ENCODE measurements at regions not wholly inside any gene's neighbourhood (a gene's known extent, or its start where the extent isn't known, plus 50 kb on each side); places are given as distances from the start of the nearest gene placed in this dataset.

DNA sequence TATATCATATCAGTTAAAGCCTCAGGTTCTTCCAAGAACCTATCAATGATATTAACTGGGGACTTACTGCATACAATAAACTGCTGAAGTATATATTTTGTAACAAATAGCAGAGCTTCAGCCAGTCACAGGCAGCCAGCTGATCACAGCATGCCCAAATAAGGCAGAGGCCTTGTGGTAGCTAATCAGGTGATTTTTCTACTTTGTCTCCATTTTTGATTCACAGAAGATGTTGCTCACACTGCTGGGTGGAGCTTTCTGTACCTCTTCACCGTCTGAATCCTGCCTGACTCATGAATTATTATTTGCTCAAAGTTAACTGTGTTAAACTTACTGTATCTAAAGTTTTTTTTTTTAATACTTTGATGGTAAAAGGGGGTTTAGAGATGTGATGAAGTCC lies 357.4 kb downstream of the PSAT1 start:
- no peak overlapping the region for H3K4me3 ChIP-seq (ENCODE audit: low read length)

DNA sequence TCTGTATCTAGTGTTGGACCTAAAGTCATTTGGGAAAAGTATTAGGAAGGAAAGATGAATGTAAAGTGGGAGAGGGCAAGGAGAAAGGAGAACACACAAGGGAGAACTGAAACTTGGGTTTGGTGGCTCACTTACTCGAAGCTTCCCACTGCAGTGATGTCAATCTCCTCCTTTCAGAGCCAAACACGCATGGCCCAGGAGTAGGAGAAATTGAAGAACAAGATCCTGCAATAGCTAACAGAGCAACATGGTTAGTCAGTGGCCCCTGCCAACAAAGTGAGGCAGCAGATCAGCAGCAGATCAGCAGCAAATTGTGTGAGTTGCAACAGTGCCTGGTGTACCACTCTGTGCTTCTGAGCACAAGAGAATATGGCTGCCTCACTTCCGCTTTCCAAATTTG lies 366.4 kb downstream of the PSAT1 start:
- Histone ChIP-seq H2AFZ (ENCODE audit: low read length) (no peak overlapping the region), H3K4me2 (ENCODE audit: low read depth, low read length) (no peak overlapping the region), H3K27ac (ENCODE audit: low read length) (no peak overlapping the region), H3K9me2 (replicated peaks; ENCODE audit: insufficient read depth, low read length) (no peaks in the 10 kb centered on the region), H3F3A (ENCODE audit: insufficient read depth, low read length) (no peaks in the 10 kb centered on the region), H3K36me3 (replicated peaks; ENCODE audit: insufficient read depth, low read length) (no peaks in the 10 kb centered on the region), H3K27me3 (replicated peaks; ENCODE audit: insufficient read depth, low read length) (no peaks in the 10 kb centered on the region), H3K79me2 (ENCODE audit: low read length) (no peaks in the 10 kb centered on the region), H3K9ac (ENCODE audit: low read length) (no peak overlapping the region), H4K20me1 (ENCODE audit: insufficient read depth, low read length) (no peaks in the 10 kb centered on the region), H3K4me3 (ENCODE audit: low read length) (no peak overlapping the region), H3K9me3 (replicated peaks; ENCODE audit: insufficient read depth, low read length) (no peaks in the 10 kb centered on the region), H3K4me1 (ENCODE audit: low read length) (no peaks in the 10 kb centered on the region)
- DNase-seq, result no peak
- TF ChIP-seq EZH2 (optimal IDR thresholded peaks at IDR 0.05; ENCODE audit: low read depth, low read length), result no peak
- TF ChIP-seq CTCF (IDR thresholded peaks at IDR 0.05; ENCODE audit: low read length), result no peak
- no peak for TF ChIP-seq EZH2phosphoT487 (IDR thresholded peaks at IDR 0.05; ENCODE audit: low read length)

More for the DNA sequence above, 357.4 kb downstream of the PSAT1 start:
- DNase-seq, result no peak
- H3K27me3 ChIP-seq (replicated peaks; ENCODE audit: insufficient read depth, low read length), result no peaks in the 10 kb centered on the region
- H3K4me1 ChIP-seq (ENCODE audit: low read length), result no peaks in the 10 kb centered on the region
- H3K9ac ChIP-seq (ENCODE audit: low read length), result no peak overlapping the region
- no peaks in the 10 kb centered on the region for H3K36me3 ChIP-seq (replicated peaks; ENCODE audit: insufficient read depth, low read length)
- no peak overlapping the region for H3K27ac ChIP-seq (ENCODE audit: low read length)
- no peaks in the 10 kb centered on the region for H3K9me3 ChIP-seq (replicated peaks; ENCODE audit: insufficient read depth, low read length)
- no peaks in the 10 kb centered on the region for H3F3A ChIP-seq (ENCODE audit: insufficient read depth, low read length)
- no peaks in the 10 kb centered on the region for H3K79me2 ChIP-seq (ENCODE audit: low read length)
- H3K4me2 ChIP-seq (ENCODE audit: low read depth, low read length), result no peak overlapping the region
- H4K20me1 ChIP-seq (ENCODE audit: insufficient read depth, low read length), result no peaks in the 10 kb centered on the region
- H3K9me2 ChIP-seq (replicated peaks; ENCODE audit: insufficient read depth, low read length), result no peaks in the 10 kb centered on the region
- TF ChIP-seq CTCF (IDR thresholded peaks at IDR 0.05; ENCODE audit: low read length) (no peak), EZH2phosphoT487 (IDR thresholded peaks at IDR 0.05; ENCODE audit: low read length) (no peak), EZH2 (optimal IDR thresholded peaks at IDR 0.05; ENCODE audit: low read depth, low read length) (no peak)
- H2AFZ ChIP-seq (ENCODE audit: low read length), result no peak overlapping the region

DNA sequence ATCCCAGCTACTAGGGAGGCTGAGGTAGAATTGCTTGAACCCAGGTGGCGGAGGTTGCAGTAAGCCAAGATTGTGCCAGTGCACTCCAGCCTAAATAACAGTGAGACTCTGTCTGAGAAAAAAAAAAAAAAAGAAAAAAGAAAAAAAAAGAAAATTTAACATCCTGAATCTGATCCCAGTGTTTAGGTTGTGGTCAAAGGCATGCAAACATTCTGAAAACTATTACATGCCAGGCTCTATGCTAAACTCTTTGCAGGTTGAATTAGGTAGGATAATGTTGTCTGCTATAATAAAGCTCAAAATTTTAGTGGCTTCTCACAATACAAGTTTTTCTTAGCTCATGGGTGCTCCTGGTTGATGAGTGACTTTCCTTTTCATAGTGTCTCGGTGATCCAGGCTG lies 367.4 kb downstream of the PSAT1 start:
- no peak overlapping the region for H2AFZ ChIP-seq (ENCODE audit: low read length)
- no peak for DNase-seq
- H3F3A ChIP-seq (ENCODE audit: insufficient read depth, low read length), result no peaks in the 10 kb centered on the region
- H3K9me3 ChIP-seq (replicated peaks; ENCODE audit: insufficient read depth, low read length), result no peaks in the 10 kb centered on the region
- H4K20me1 ChIP-seq (ENCODE audit: insufficient read depth, low read length), result no peaks in the 10 kb centered on the region
- no peaks in the 10 kb centered on the region for H3K27me3 ChIP-seq (replicated peaks; ENCODE audit: insufficient read depth, low read length)
- no peak overlapping the region for H3K4me2 ChIP-seq (ENCODE audit: low read depth, low read length)
- no peaks in the 10 kb centered on the region for H3K36me3 ChIP-seq (replicated peaks; ENCODE audit: insufficient read depth, low read length)
- no peaks in the 10 kb centered on the region for H3K79me2 ChIP-seq (ENCODE audit: low read length)
- H3K9me2 ChIP-seq (replicated peaks; ENCODE audit: insufficient read depth, low read length), result no peaks in the 10 kb centered on the region
- H3K4me3 ChIP-seq (ENCODE audit: low read length), result no peak overlapping the region
- H3K27ac ChIP-seq (ENCODE audit: low read length), result no peak overlapping the region
- H3K4me1 ChIP-seq (ENCODE audit: low read length), result no peaks in the 10 kb centered on the region
- no peak overlapping the region for H3K9ac ChIP-seq (ENCODE audit: low read length)
- TF ChIP-seq EZH2phosphoT487 (IDR thresholded peaks at IDR 0.05; ENCODE audit: low read length) (no peak), CTCF (IDR thresholded peaks at IDR 0.05; ENCODE audit: low read length) (no peak), EZH2 (optimal IDR thresholded peaks at IDR 0.05; ENCODE audit: low read depth, low read length) (no peak)
